ENCODE measurements at regions not wholly inside any gene's neighbourhood (a gene's known extent, or its start where the extent isn't known, plus 50 kb on each side); places are given as distances from the start of the nearest gene placed in this dataset.

DNA sequence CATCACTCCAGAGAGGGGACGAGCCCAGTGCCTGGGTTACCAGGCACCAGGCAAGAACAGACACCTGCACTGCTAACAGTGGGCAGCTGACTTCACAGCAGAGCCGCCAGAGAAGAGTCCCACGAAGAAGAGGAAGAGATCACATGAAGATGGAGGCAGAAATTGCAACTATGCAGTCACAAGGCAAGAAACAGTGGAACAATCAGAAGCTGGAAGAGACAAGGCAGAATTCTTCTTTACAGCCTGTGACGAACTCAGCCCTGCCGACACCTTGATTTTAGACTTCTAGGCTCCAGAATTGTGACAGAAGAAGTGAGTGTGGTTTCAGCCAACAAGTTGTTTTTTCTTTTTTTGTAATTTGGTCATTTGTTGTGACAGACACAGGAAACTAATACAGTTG, 59.2 kb downstream of the IL12A start:
- intact Hi-C loops (cut with DNase I; ENCODE audit: low total_unique reads): no loop called here
- Histone ChIP-seq H3K4me3 (no peak overlapping the region), H3K9me3 (no peaks in the 10 kb centered on the region), H3K4me1 (no peaks in the 10 kb centered on the region), H3K36me3 (no peaks in the 10 kb centered on the region), H3K27ac (no peak overlapping the region), H3K27me3 (no peaks in the 10 kb centered on the region)
- 52 to 70% methylated on average over 5 of the region's 5 CpGs for WGBS, 2 donors (ENCODE audit: low coverage in 1 of 2)
- in situ Hi-C loops (cut with MboI; ENCODE audit: low pct_ligation_motif_present in 1 of 4, low pct_unique_long_range_greater_than_20kb in 1 of 4, low sequenced_read_pairs in 3 of 4): loop anchor here in 2 of 4 donors (25.0 kb wide), 2 partner anchors 89 to 289 kb away; no protein-coding TSS in a partner anchor
- no peak for DNase-seq
- TF ChIP-seq POLR2AphosphoS5 (IDR thresholded peaks at IDR 0.05) (no peak), EP300 (IDR thresholded peaks at IDR 0.05; ENCODE audit: low read depth) (no peak), POLR2A (IDR thresholded peaks at IDR 0.05) (no peak)
- TF ChIP-seq, protein P1, sequence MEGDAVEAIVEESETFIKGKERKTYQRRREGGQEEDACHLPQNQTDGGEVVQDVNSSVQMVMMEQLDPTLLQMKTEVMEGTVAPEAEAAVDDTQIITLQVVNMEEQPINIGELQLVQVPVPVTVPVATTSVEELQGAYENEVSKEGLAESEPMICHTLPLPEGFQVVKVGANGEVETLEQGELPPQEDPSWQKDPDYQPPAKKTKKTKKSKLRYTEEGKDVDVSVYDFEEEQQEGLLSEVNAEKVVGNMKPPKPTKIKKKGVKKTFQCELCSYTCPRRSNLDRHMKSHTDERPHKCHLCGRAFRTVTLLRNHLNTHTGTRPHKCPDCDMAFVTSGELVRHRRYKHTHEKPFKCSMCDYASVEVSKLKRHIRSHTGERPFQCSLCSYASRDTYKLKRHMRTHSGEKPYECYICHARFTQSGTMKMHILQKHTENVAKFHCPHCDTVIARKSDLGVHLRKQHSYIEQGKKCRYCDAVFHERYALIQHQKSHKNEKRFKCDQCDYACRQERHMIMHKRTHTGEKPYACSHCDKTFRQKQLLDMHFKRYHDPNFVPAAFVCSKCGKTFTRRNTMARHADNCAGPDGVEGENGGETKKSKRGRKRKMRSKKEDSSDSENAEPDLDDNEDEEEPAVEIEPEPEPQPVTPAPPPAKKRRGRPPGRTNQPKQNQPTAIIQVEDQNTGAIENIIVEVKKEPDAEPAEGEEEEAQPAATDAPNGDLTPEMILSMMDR (IDR thresholded peaks at IDR 0.05): no peak

DNA sequence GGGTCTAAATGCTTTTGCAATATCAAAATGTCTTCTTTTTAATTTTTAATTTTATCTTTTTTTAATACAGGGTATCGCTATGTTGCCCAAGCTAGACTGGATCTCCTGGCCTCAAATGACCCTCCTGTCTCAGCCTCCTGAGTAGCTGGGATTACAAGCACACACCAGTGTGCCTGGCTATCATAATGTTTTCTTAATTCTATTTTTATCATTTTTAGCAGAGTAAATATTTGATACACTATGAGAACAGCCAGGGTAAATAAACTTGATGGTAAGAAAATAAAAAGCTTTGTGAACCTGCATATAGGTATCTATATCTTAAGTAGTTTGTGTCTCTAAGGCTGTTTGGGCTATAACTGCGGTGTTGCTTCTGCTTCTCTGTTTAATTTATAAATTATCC, 60.4 kb downstream of the IL12A start:
- intact Hi-C loops (cut with DNase I; ENCODE audit: low total_unique reads): no loop called here
- no peak overlapping the region for H3K4me3 ChIP-seq
- no peaks in the 10 kb centered on the region for H3K27me3 ChIP-seq
- no peak overlapping the region for H3K27ac ChIP-seq
- in situ Hi-C loops (cut with MboI; ENCODE audit: low pct_ligation_motif_present in 1 of 4, low pct_unique_long_range_greater_than_20kb in 1 of 4, low sequenced_read_pairs in 3 of 4): loop anchor here in 2 of 4 donors (25.0 kb wide), 2 partner anchors 88 to 288 kb away; no protein-coding TSS in a partner anchor
- no peak for DNase-seq
- 88 to 89% methylated on average over 2 of the region's 2 CpGs for WGBS, 2 donors (ENCODE audit: low coverage in 1 of 2)
- no peaks in the 10 kb centered on the region for H3K4me1 ChIP-seq
- no peaks in the 10 kb centered on the region for H3K9me3 ChIP-seq
- TF ChIP-seq EP300 (IDR thresholded peaks at IDR 0.05; ENCODE audit: low read depth): no peak
- TF ChIP-seq, protein P1 (IDR thresholded peaks at IDR 0.05): no peak
- no peak for TF ChIP-seq POLR2AphosphoS5 (IDR thresholded peaks at IDR 0.05)
- TF ChIP-seq POLR2A (IDR thresholded peaks at IDR 0.05): no peak
- no peaks in the 10 kb centered on the region for H3K36me3 ChIP-seq

DNA sequence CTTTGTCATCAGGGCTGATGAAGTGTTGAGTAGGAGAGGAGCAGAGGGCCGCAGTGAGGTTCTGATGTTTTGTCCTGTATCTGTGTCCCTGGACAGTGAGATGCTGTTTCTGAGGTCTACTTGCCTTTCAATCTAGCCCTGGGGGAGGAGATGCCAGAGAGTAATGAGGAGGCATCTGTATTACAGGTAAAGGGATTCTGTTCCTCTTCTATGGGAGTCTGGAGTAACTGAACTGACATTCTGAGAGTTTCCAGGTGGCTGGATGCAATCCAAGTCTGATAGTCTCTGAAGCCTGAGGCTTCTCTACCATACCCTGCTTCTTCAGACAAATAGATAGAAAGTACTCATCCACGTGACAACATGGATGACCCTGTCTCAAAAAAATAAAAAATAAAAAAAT, 60.9 kb downstream of the IL12A start:
- Histone ChIP-seq H3K9me3 (no peaks in the 10 kb centered on the region), H3K36me3 (no peaks in the 10 kb centered on the region), H3K4me1 (no peaks in the 10 kb centered on the region), H3K27ac (no peak overlapping the region), H3K4me3 (no peak overlapping the region), H3K27me3 (no peaks in the 10 kb centered on the region)
- intact Hi-C loops (cut with DNase I; ENCODE audit: low total_unique reads): no loop called here
- 71 to 80% methylated on average over 1 to 2 of the region's 2 CpGs for WGBS, 2 donors (ENCODE audit: low coverage in 1 of 2)
- TF ChIP-seq POLR2AphosphoS5 (IDR thresholded peaks at IDR 0.05) (no peak), POLR2A (IDR thresholded peaks at IDR 0.05) (no peak), EP300 (IDR thresholded peaks at IDR 0.05; ENCODE audit: low read depth) (no peak)
- TF ChIP-seq, protein P1 (IDR thresholded peaks at IDR 0.05): no peak
- in situ Hi-C loops (cut with MboI; ENCODE audit: low pct_ligation_motif_present in 1 of 4, low pct_unique_long_range_greater_than_20kb in 1 of 4, low sequenced_read_pairs in 3 of 4): loop anchor here in 2 of 4 donors (25.0 kb wide), 2 partner anchors 88 to 288 kb away; no protein-coding TSS in a partner anchor
- no peak for DNase-seq

DNA sequence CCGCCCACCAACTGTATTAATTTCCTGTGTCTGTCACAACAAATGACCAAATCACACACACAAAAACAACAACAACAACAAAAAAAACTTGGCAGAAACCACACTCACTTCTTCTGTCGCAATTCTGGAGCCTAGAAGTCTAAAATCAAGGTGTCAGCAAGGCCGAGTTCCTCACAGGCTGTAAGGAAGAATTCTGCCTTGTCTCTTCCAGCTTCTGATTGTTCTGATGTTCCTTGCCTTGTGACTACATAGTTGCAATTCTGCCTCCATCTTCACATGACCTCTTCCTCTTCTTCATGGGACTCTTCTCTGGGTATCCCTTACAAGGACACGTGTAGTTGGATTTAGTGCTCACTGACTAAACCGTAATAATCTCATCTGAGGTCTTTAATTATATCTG, 61.4 kb downstream of the IL12A start:
- H3K27me3 ChIP-seq: no peaks in the 10 kb centered on the region
- no peaks in the 10 kb centered on the region for H3K36me3 ChIP-seq
- DNase-seq: no peak
- no peaks in the 10 kb centered on the region for H3K4me1 ChIP-seq
- intact Hi-C loops (cut with DNase I; ENCODE audit: low total_unique reads): no loop called here
- TF ChIP-seq POLR2A (IDR thresholded peaks at IDR 0.05) (no peak), EP300 (IDR thresholded peaks at IDR 0.05; ENCODE audit: low read depth) (no peak), POLR2AphosphoS5 (IDR thresholded peaks at IDR 0.05) (no peak)
- TF ChIP-seq, protein P1 (IDR thresholded peaks at IDR 0.05): no peak
- in situ Hi-C loops (cut with MboI; ENCODE audit: low pct_ligation_motif_present in 1 of 4, low pct_unique_long_range_greater_than_20kb in 1 of 4, low sequenced_read_pairs in 3 of 4): loop anchor here in 2 of 4 donors (25.0 kb wide), 2 partner anchors 87 to 287 kb away; no protein-coding TSS in a partner anchor
- no peak overlapping the region for H3K4me3 ChIP-seq
- no peak overlapping the region for H3K27ac ChIP-seq
- no peaks in the 10 kb centered on the region for H3K9me3 ChIP-seq
- 69 to 81% methylated on average over 5 of the region's 5 CpGs for WGBS, 2 donors (ENCODE audit: low coverage in 1 of 2)

All from transverse colon (tissue), 4 donors.